ENCODE measurements at regions not wholly inside any gene's neighbourhood (a gene's known extent, or its start where the extent isn't known, plus 50 kb on each side); places are given as distances from the start of the nearest gene placed in this dataset.

DNA sequence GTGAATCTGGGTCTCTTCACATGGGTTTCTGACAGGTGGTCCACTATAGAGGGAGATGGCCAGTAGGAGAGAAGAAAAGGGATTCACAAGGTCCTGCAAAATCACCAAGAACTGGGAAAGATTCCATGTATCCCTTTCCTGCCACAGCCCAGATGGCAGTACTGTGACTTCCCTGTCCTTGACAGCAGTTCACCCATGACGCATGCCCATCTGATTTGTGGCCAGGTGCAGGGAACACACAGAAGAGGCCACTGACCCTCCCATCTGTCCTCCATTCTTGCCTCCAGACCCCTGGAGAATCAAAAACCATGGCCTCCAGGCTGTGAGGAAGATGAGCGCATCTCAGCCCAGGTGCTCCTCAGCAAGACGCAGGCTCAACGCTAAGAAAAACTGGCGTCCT is 183.1 kb upstream of the RREB1 start:
- Histone ChIP-seq H3K4me3 (ENCODE audit: insufficient read depth, low read depth, low read length) (no peak overlapping the region), H3K27me3 (ENCODE audit: control insufficient read depth, insufficient read depth, low read length) (no peaks in the 10 kb centered on the region), H3K36me3 (replicated peaks; ENCODE audit: control insufficient read depth, insufficient read depth, low read length) (no peaks in the 10 kb centered on the region)
- DNase-seq: no peak

DNA sequence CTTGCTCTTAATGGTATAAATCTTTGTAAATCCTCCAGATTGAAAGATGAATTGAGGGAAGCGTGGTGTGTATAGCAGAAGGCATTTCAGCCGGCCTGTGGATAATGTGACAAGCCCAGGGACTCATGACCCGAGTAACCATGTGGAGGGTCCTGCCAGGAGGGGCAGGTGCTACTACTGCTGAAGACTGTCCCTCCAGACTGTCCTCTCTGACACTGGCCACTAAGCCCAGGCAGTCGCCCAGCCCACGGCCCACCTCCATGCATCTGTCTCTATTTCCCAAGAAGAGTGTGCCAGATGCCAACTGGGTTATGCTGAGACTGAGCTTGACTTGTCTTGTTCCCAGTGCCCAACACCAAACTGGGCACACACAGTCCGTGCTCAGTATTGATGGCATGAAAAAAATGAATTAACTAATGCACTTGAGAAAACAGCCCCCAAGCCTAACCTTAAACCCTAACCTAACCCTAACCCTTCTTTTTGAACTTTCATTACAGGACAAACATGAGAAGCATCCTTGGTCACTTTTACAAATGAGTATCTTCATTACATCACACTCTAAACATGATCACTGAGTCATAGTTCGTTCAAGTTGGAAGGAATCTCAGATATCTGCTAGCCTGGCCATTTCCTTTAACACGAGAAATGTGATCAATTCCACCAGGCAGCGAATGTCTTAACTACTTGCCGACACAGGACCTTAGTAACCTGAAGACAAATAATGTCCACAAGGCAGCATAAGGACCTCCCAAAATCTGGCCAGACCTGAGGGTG is 182.2 kb upstream of the RREB1 start:
- no peak overlapping the region for H3K4me3 ChIP-seq (ENCODE audit: insufficient read depth, low read depth, low read length)
- H3K36me3 ChIP-seq (replicated peaks; ENCODE audit: control insufficient read depth, insufficient read depth, low read length): no peaks in the 10 kb centered on the region
- DNase-seq: no peak
- no peaks in the 10 kb centered on the region for H3K27me3 ChIP-seq (ENCODE audit: control insufficient read depth, insufficient read depth, low read length)

GRCh38 chr6:6926856-6927255 is 180.9 kb upstream of the RREB1 start:
- Histone ChIP-seq H3K4me3 (ENCODE audit: insufficient read depth, low read depth, low read length) (no peak overlapping the region), H3K27me3 (ENCODE audit: control insufficient read depth, insufficient read depth, low read length) (no peaks in the 10 kb centered on the region), H3K36me3 (replicated peaks; ENCODE audit: control insufficient read depth, insufficient read depth, low read length) (no peaks in the 10 kb centered on the region)
- no peak for DNase-seq

- no peak overlapping the region for H3K4me3 ChIP-seq (ENCODE audit: insufficient read depth, low read depth, low read length)
- peak; percentile 66 for DNase-seq
Observed at GRCh38 chr6:6927521-6928361, 180.0 kb upstream of the RREB1 start.

DNA sequence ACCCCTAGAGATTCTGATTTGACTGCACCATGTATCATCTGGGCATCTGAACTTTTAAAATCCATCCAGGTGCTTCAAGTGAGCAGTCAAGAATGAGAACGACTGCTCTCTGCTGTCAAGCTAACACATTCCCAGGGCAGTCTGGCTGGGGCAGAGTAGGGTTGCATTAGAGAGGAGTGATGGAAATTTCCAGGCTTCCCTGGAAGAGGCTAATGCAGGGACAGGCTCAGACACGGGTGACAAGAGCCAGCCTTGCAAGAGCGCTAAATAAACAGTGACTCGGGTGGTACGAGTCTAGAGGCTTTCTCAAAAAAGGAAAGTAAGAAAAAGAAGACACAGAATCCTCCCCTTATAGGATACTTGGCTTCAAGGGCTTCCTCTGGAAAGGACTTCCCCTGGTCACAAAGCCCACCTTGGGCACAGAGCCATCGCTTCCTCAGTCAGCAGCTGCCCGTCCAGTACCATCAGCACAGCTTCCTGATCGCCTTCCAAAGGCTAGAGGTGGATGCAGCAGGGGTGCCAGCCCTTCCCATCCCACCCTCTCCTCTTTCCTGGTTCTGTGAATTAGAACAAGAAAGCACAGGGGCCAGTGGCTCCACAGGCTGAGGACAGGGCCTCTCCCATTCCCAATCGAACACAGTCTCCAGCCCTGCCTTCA is 177.4 kb upstream of the RREB1 start:
- no peaks in the 10 kb centered on the region for H3K27me3 ChIP-seq (ENCODE audit: control insufficient read depth, insufficient read depth, low read length)
- DNase-seq: no peak

More at GRCh38 chr6:6927521-6928361, 180.0 kb upstream of the RREB1 start:
- Histone ChIP-seq H3K27me3 (ENCODE audit: control insufficient read depth, insufficient read depth, low read length) (no peaks in the 10 kb centered on the region), H3K36me3 (replicated peaks; ENCODE audit: control insufficient read depth, insufficient read depth, low read length) (no peaks in the 10 kb centered on the region)

GRCh38 chr6:6931071-6932025 is 176.4 kb upstream of the RREB1 start:
- H3K27me3 ChIP-seq (ENCODE audit: control insufficient read depth, insufficient read depth, low read length): no peaks in the 10 kb centered on the region
- no peak overlapping the region for H3K4me3 ChIP-seq (ENCODE audit: insufficient read depth, low read depth, low read length)
- no peaks in the 10 kb centered on the region for H3K36me3 ChIP-seq (replicated peaks; ENCODE audit: control insufficient read depth, insufficient read depth, low read length)
- no peak for DNase-seq

More for the DNA sequence above, 177.4 kb upstream of the RREB1 start:
- Histone ChIP-seq H3K4me3 (ENCODE audit: insufficient read depth, low read depth, low read length) (no peak overlapping the region), H3K36me3 (replicated peaks; ENCODE audit: control insufficient read depth, insufficient read depth, low read length) (no peaks in the 10 kb centered on the region)

DNA sequence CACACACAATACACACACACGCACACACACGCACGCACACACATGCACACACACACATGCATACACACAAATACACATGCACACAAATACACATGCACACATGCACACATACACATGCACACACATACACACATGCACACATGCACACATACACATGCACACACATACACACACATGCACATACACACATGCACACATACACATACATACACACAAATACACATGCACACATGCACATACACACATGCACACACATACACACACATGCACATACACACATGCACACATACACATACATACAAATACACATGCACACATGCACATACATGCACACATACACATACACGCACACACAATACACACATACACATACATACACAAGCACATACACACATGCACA is 175.4 kb upstream of the RREB1 start:
- no peaks in the 10 kb centered on the region for H3K27me3 ChIP-seq (ENCODE audit: control insufficient read depth, insufficient read depth, low read length)
- no peak for DNase-seq
- H3K4me3 ChIP-seq (ENCODE audit: insufficient read depth, low read depth, low read length): no peak overlapping the region
- H3K36me3 ChIP-seq (replicated peaks; ENCODE audit: control insufficient read depth, insufficient read depth, low read length): no peaks in the 10 kb centered on the region

DNA sequence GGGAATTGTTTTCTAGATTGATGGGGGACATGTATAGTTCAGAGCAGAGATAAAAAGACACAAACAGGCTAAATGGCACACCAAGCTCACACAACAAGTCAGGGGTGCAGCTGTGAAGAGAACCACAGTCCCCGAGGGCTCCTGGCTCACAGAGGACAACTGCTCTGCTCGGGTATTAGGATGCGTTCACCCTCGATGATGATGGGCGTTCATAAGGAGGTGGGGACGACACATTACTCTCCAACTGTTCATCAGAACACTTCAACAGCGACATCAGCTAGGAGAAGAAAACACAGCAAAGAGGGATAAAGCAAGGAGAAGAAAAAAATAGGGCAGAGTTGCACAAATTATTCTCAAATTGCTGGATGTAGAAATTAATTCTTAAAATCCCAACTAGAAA is 174.8 kb upstream of the RREB1 start:
- no peak for DNase-seq
- H3K27me3 ChIP-seq (ENCODE audit: control insufficient read depth, insufficient read depth, low read length): no peaks in the 10 kb centered on the region
- H3K4me3 ChIP-seq (ENCODE audit: insufficient read depth, low read depth, low read length): no peak overlapping the region
- H3K36me3 ChIP-seq (replicated peaks; ENCODE audit: control insufficient read depth, insufficient read depth, low read length): no peaks in the 10 kb centered on the region

- Histone ChIP-seq H3K36me3 (replicated peaks; ENCODE audit: control insufficient read depth, insufficient read depth, low read length) (no peaks in the 10 kb centered on the region), H3K27me3 (ENCODE audit: control insufficient read depth, insufficient read depth, low read length) (no peaks in the 10 kb centered on the region), H3K4me3 (ENCODE audit: insufficient read depth, low read depth, low read length) (no peak overlapping the region)
- no peak for DNase-seq
Observed at GRCh38 chr6:6940031-6941025, 167.4 kb upstream of the RREB1 start.

GRCh38 chr6:6941201-6941600 is 166.6 kb upstream of the RREB1 start:
- no peaks in the 10 kb centered on the region for H3K36me3 ChIP-seq (replicated peaks; ENCODE audit: control insufficient read depth, insufficient read depth, low read length)
- DNase-seq: no peak
- H3K27me3 ChIP-seq (ENCODE audit: control insufficient read depth, insufficient read depth, low read length): no peaks in the 10 kb centered on the region
- no peak overlapping the region for H3K4me3 ChIP-seq (ENCODE audit: insufficient read depth, low read depth, low read length)

- Histone ChIP-seq H3K27me3 (ENCODE audit: control insufficient read depth, insufficient read depth, low read length) (no peaks in the 10 kb centered on the region), H3K36me3 (replicated peaks; ENCODE audit: control insufficient read depth, insufficient read depth, low read length) (no peaks in the 10 kb centered on the region), H3K4me3 (ENCODE audit: insufficient read depth, low read depth, low read length) (no peak overlapping the region)
- no peak for DNase-seq
Observed at GRCh38 chr6:6942091-6942490, 165.7 kb upstream of the RREB1 start.

GRCh38 chr6:6942831-6943230 is 164.9 kb upstream of the RREB1 start:
- H3K4me3 ChIP-seq (ENCODE audit: insufficient read depth, low read depth, low read length): no peak overlapping the region
- DNase-seq: no peak
- no peaks in the 10 kb centered on the region for H3K36me3 ChIP-seq (replicated peaks; ENCODE audit: control insufficient read depth, insufficient read depth, low read length)
- H3K27me3 ChIP-seq (ENCODE audit: control insufficient read depth, insufficient read depth, low read length): no peaks in the 10 kb centered on the region

- Histone ChIP-seq H3K36me3 (replicated peaks; ENCODE audit: control insufficient read depth, insufficient read depth, low read length) (no peaks in the 10 kb centered on the region), H3K4me3 (ENCODE audit: insufficient read depth, low read depth, low read length) (no peak overlapping the region), H3K27me3 (ENCODE audit: control insufficient read depth, insufficient read depth, low read length) (no peaks in the 10 kb centered on the region)
- DNase-seq: no peak
Observed at GRCh38 chr6:6943421-6943820, 164.3 kb upstream of the RREB1 start.
